ENCODE measurements at regions not wholly inside any gene's neighbourhood (a gene's known extent, or its start where the extent isn't known, plus 50 kb on each side); places are given as distances from the start of the nearest gene placed in this dataset.
A peak's percentile ranks its signal among the peaks of the same experiment; 100 is the strongest.

GRCh38 chr6:21441386-21441785 lies 152.2 kb upstream of the SOX4 start:
- H3K9ac ChIP-seq (ENCODE audit: insufficient read depth, low read length): no peak overlapping the region
- no peak overlapping the region for H3K4me2 ChIP-seq (ENCODE audit: extremely low read depth, insufficient read depth, low read length)
- TF ChIP-seq CTCF (conservative IDR thresholded peaks at IDR 0.05 in 1 of 2, IDR thresholded peaks at IDR 0.05 in 1 of 2; ENCODE audit: low read depth in 1 of 2, low read length in 2 of 2) (no peak), EZH2 (IDR thresholded peaks at IDR 0.05; ENCODE audit: low read length, missing control alignments) (no peak)
- no peak overlapping the region for H3K4me3 ChIP-seq (replicated peaks in 1 of 4; ENCODE audit: control extremely low read depth in 1 of 4, insufficient read depth in 1 of 4, low read depth in 3 of 4, low read length in 4 of 4)
- no peaks in the 10 kb centered on the region for H3K79me2 ChIP-seq (ENCODE audit: control insufficient read depth, insufficient read depth, low read length)
- H3K27me3 ChIP-seq (ENCODE audit: control insufficient read depth, insufficient read depth, low read length): no peaks in the 10 kb centered on the region
- H3K9me3 ChIP-seq (ENCODE audit: control insufficient read depth, insufficient read depth, low read depth, low read length): no peaks in the 10 kb centered on the region
- H2AFZ ChIP-seq (ENCODE audit: low read length): no peak overlapping the region
- peak in 1 of 2 donors; percentile 63 for DNase-seq (ENCODE audit: low read depth in 2 of 2)
- no peaks in the 10 kb centered on the region for H3K4me1 ChIP-seq (ENCODE audit: control insufficient read depth, extremely low read depth, insufficient read depth, low read length)
- no peak overlapping the region for H3K27ac ChIP-seq (ENCODE audit: insufficient read depth, low read length)
- no peaks in the 10 kb centered on the region for H4K20me1 ChIP-seq (ENCODE audit: control insufficient read depth, extremely low read depth, insufficient read depth, low read length)
- H3K36me3 ChIP-seq (ENCODE audit: control insufficient read depth, insufficient read depth, low read length): no peaks in the 10 kb centered on the region

- no peak for DNase-seq (ENCODE audit: low read depth in 2 of 2)
- no peaks in the 10 kb centered on the region for H3K27me3 ChIP-seq (ENCODE audit: control insufficient read depth, insufficient read depth, low read length)
- H3K4me2 ChIP-seq (ENCODE audit: extremely low read depth, insufficient read depth, low read length): no peak overlapping the region
- no peak overlapping the region for H3K27ac ChIP-seq (ENCODE audit: insufficient read depth, low read length)
- H3K79me2 ChIP-seq (ENCODE audit: control insufficient read depth, insufficient read depth, low read length): no peaks in the 10 kb centered on the region
- H3K9me3 ChIP-seq (ENCODE audit: control insufficient read depth, insufficient read depth, low read depth, low read length): no peaks in the 10 kb centered on the region
- no peak overlapping the region for H3K4me3 ChIP-seq (replicated peaks in 1 of 4; ENCODE audit: control extremely low read depth in 1 of 4, insufficient read depth in 1 of 4, low read depth in 3 of 4, low read length in 4 of 4)
- H3K4me1 ChIP-seq (ENCODE audit: control insufficient read depth, extremely low read depth, insufficient read depth, low read length): no peaks in the 10 kb centered on the region
- no peak overlapping the region for H2AFZ ChIP-seq (ENCODE audit: low read length)
- no peak for TF ChIP-seq CTCF (conservative IDR thresholded peaks at IDR 0.05 in 1 of 2, IDR thresholded peaks at IDR 0.05 in 1 of 2; ENCODE audit: low read depth in 1 of 2, low read length in 2 of 2)
- no peak for TF ChIP-seq EZH2 (IDR thresholded peaks at IDR 0.05; ENCODE audit: low read length, missing control alignments)
- no peaks in the 10 kb centered on the region for H3K36me3 ChIP-seq (ENCODE audit: control insufficient read depth, insufficient read depth, low read length)
- no peaks in the 10 kb centered on the region for H4K20me1 ChIP-seq (ENCODE audit: control insufficient read depth, extremely low read depth, insufficient read depth, low read length)
- H3K9ac ChIP-seq (ENCODE audit: insufficient read depth, low read length): no peak overlapping the region
These were observed 150.7 kb upstream of the SOX4 start for GRCh38 chr6:21442874-21443273.

GRCh38 chr6:21444711-21445260 lies 148.8 kb upstream of the SOX4 start:
- no peaks in the 10 kb centered on the region for H3K4me1 ChIP-seq (ENCODE audit: control insufficient read depth, extremely low read depth, insufficient read depth, low read length)
- no peak overlapping the region for H3K27ac ChIP-seq (ENCODE audit: insufficient read depth, low read length)
- H3K9ac ChIP-seq (ENCODE audit: insufficient read depth, low read length): no peak overlapping the region
- no peak for DNase-seq (ENCODE audit: low read depth in 2 of 2)
- no peaks in the 10 kb centered on the region for H3K79me2 ChIP-seq (ENCODE audit: control insufficient read depth, insufficient read depth, low read length)
- TF ChIP-seq CTCF (conservative IDR thresholded peaks at IDR 0.05 in 1 of 2, IDR thresholded peaks at IDR 0.05 in 1 of 2; ENCODE audit: low read depth in 1 of 2, low read length in 2 of 2): no peak
- TF ChIP-seq EZH2 (IDR thresholded peaks at IDR 0.05; ENCODE audit: low read length, missing control alignments): no peak
- H3K4me3 ChIP-seq (replicated peaks in 1 of 4; ENCODE audit: control extremely low read depth in 1 of 4, insufficient read depth in 1 of 4, low read depth in 3 of 4, low read length in 4 of 4): no peak overlapping the region
- no peaks in the 10 kb centered on the region for H3K9me3 ChIP-seq (ENCODE audit: control insufficient read depth, insufficient read depth, low read depth, low read length)
- H2AFZ ChIP-seq (ENCODE audit: low read length): no peak overlapping the region
- H3K4me2 ChIP-seq (ENCODE audit: extremely low read depth, insufficient read depth, low read length): no peak overlapping the region
- H3K27me3 ChIP-seq (ENCODE audit: control insufficient read depth, insufficient read depth, low read length): no peaks in the 10 kb centered on the region
- H4K20me1 ChIP-seq (ENCODE audit: control insufficient read depth, extremely low read depth, insufficient read depth, low read length): no peaks in the 10 kb centered on the region
- no peaks in the 10 kb centered on the region for H3K36me3 ChIP-seq (ENCODE audit: control insufficient read depth, insufficient read depth, low read length)

Data from fibroblast of lung (primary cell).